ENCODE measurements at regions not wholly inside any gene's neighbourhood (a gene's known extent, or its start where the extent isn't known, plus 50 kb on each side); places are given as distances from the start of the nearest gene placed in this dataset.

- Histone ChIP-seq H3K36me3 (no peaks in the 10 kb centered on the region), H3K4me1 (peaks cover 0 to 2% of the 10 kb centered on the region in 2 donors), H3K27me3 (no peaks in the 10 kb centered on the region), H3K27ac (no peak overlapping the region), H3K9me3 (no peaks in the 10 kb centered on the region), H3K4me3 (no peak overlapping the region)
- DNase-seq (ENCODE audit: low spot score), result no peak
- TF ChIP-seq, protein P1, sequence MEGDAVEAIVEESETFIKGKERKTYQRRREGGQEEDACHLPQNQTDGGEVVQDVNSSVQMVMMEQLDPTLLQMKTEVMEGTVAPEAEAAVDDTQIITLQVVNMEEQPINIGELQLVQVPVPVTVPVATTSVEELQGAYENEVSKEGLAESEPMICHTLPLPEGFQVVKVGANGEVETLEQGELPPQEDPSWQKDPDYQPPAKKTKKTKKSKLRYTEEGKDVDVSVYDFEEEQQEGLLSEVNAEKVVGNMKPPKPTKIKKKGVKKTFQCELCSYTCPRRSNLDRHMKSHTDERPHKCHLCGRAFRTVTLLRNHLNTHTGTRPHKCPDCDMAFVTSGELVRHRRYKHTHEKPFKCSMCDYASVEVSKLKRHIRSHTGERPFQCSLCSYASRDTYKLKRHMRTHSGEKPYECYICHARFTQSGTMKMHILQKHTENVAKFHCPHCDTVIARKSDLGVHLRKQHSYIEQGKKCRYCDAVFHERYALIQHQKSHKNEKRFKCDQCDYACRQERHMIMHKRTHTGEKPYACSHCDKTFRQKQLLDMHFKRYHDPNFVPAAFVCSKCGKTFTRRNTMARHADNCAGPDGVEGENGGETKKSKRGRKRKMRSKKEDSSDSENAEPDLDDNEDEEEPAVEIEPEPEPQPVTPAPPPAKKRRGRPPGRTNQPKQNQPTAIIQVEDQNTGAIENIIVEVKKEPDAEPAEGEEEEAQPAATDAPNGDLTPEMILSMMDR (IDR thresholded peaks at IDR 0.05), result no peak
These were observed 421.8 kb upstream of the JARID2 start for GRCh38 chr6:14824060-14824459.

DNA sequence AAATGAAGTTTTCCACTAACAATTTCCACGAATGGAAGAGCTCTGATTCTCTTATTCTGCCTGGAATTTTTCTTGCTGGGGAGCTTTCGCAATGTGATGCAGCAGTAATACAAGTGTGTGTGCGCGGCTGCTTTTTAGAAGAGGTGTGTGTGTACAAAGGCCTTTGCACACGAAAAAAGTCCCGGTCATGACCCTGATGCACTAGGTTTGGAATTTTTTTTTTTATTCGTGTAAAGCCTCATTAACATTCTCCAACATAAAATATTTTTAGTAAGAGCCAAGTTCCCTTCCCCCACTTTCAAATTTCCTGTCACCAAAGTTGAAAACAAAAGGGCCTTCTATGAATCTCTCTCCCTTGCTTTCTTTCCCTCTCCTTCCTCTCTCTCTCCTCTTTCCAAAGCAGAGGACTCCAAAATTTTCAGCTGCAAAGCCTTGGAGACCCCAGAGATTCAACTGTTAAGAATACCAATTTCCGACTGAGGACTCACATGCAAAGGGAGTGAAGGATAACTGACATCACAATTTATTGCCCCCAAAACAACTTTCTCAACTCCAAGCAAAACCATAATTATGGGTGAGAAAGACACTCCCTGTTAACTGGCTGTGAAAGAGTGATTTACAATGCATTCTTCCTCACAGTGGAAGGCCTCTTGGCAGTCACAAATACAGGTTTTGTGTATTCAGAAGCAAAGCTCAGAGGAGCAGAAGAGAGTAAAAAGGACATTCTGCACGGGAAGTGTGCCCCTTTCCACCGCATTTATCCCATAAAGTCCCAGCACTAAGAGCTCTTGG is 421.2 kb upstream of the JARID2 start:
- H3K9me3 ChIP-seq, result no peaks in the 10 kb centered on the region
- H3K27me3 ChIP-seq, result no peaks in the 10 kb centered on the region
- no peaks in the 10 kb centered on the region for H3K4me1 ChIP-seq
- no peak for DNase-seq (ENCODE audit: low spot score)
- no peaks in the 10 kb centered on the region for H3K36me3 ChIP-seq
- H3K27ac ChIP-seq, result no peak overlapping the region
- TF ChIP-seq, protein P1 (IDR thresholded peaks at IDR 0.05), result no peak
- no peak overlapping the region for H3K4me3 ChIP-seq

GRCh38 chr6:14826456-14826855 is 419.4 kb upstream of the JARID2 start:
- Histone ChIP-seq H3K4me3 (no peak overlapping the region), H3K27me3 (no peaks in the 10 kb centered on the region), H3K36me3 (no peaks in the 10 kb centered on the region), H3K4me1 (no peaks in the 10 kb centered on the region), H3K9me3 (no peaks in the 10 kb centered on the region), H3K27ac (no peak overlapping the region)
- DNase-seq (ENCODE audit: low spot score), result no peak
- TF ChIP-seq, protein P1 (IDR thresholded peaks at IDR 0.05), result no peak

- Histone ChIP-seq H3K4me3 (no peak overlapping the region), H3K9me3 (no peaks in the 10 kb centered on the region), H3K27ac (no peak overlapping the region), H3K36me3 (no peaks in the 10 kb centered on the region), H3K27me3 (no peaks in the 10 kb centered on the region), H3K4me1 (no peaks in the 10 kb centered on the region)
- DNase-seq (ENCODE audit: low spot score), result no peak
- TF ChIP-seq, protein P1 (IDR thresholded peaks at IDR 0.05), result no peak
These were observed 418.5 kb upstream of the JARID2 start for GRCh38 chr6:14827354-14827753.

DNA sequence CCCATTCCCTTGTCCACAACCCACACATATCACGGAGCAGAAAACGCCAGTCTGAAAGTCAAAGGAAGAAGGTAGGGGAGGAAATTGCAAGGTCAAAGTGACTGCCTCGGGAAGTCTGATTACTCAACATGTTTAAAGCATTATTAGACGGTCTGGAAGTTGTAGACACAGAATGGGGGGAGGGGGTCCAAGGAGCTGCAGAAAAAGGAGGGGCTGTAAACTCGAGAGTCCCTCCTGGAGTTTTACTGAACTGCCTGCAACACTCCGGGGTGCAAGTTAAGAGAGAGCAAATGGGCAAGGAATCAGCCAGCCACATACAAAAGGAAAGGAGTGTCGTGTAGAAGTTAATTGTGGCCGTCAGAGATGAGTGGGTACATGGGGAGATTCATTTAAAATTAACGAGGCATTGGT is 417.7 kb upstream of the JARID2 start:
- no peak for DNase-seq (ENCODE audit: low spot score)
- no peaks in the 10 kb centered on the region for H3K9me3 ChIP-seq
- H3K27ac ChIP-seq, result no peak overlapping the region
- no peaks in the 10 kb centered on the region for H3K4me1 ChIP-seq
- TF ChIP-seq, protein P1 (IDR thresholded peaks at IDR 0.05), result no peak
- no peaks in the 10 kb centered on the region for H3K36me3 ChIP-seq
- H3K27me3 ChIP-seq, result no peaks in the 10 kb centered on the region
- H3K4me3 ChIP-seq, result no peak overlapping the region

DNA sequence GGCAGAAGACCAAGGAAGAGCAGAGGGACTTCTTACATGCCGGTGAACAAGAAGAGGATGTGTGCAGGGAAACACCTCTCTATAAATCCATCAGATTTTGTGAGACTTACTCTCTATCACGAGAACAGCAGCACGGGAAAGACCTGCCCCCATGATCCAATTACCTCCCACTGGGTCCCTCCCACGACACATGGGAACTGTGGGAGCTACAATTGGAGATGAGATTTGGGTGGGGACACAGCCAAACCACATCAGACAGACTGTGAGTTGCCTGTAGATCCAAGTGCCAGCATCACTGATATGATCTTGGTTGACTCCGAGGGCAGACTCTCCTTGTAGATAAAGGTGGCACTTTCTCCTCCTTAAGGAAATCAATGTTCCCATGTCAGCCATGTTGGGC is 414.8 kb upstream of the JARID2 start:
- H3K27me3 ChIP-seq, result no peaks in the 10 kb centered on the region
- no peak overlapping the region for H3K4me3 ChIP-seq
- H3K36me3 ChIP-seq, result no peaks in the 10 kb centered on the region
- DNase-seq (ENCODE audit: low spot score), result no peak
- H3K9me3 ChIP-seq, result no peaks in the 10 kb centered on the region
- no peak overlapping the region for H3K27ac ChIP-seq
- TF ChIP-seq, protein P1 (IDR thresholded peaks at IDR 0.05), result no peak
- H3K4me1 ChIP-seq, result no peaks in the 10 kb centered on the region

All from right atrium auricular region (tissue), 2 donors.